Immature natural killer cell (primary cell): ENCODE measurements at regions not wholly inside any gene's neighbourhood (a gene's known extent, or its start where the extent isn't known, plus 50 kb on each side); places are given as distances from the start of the nearest gene placed in this dataset.
A peak's percentile ranks its signal among the peaks of the same experiment; 100 is the strongest.

Experiments
- DNase-seq, 3 donors: peaks; one replicate each; pipeline ENCODE4 v3.0.0; 2022; ENCODE audit warnings: mixed read lengths in 1 of 3
- H3K27ac Mint-ChIP-seq, 6 donors: one replicate each; pipeline ENCODE4 v1.8.0; 2020; ENCODE audit warnings: mixed read lengths in 6 of 6, mild to moderate bottlenecking in 5 of 6, inconsistent platforms in 4 of 6, moderate library complexity in 3 of 6
- H3K27me3 Mint-ChIP-seq, 3 donors: one replicate each; pipeline ENCODE4 v1.8.0; 2020 to 2021; ENCODE audit warnings: low read depth in 3 of 3, mild to moderate bottlenecking in 3 of 3, mixed read lengths in 3 of 3, moderate library complexity in 3 of 3, inconsistent platforms in 1 of 3
- H3K36me3 Mint-ChIP-seq, 3 donors: one replicate each; pipeline ENCODE4 v1.8.0; 2020; ENCODE audit warnings: mixed read lengths in 3 of 3, inconsistent platforms in 2 of 3, mild to moderate bottlenecking in 2 of 3
- H3K4me1 Mint-ChIP-seq, 2 donors: one replicate each; pipeline ENCODE4 v1.8.0; 2020; ENCODE audit warnings: inconsistent platforms in 2 of 2, mild to moderate bottlenecking in 2 of 2, mixed read lengths in 2 of 2, moderate library complexity in 1 of 2
- H3K4me3 Mint-ChIP-seq, 5 donors: one replicate each; pipeline ENCODE4 v1.8.0; 2020; ENCODE audit warnings: mild to moderate bottlenecking in 5 of 5, mixed read lengths in 5 of 5, inconsistent platforms in 3 of 5, moderate library complexity in 3 of 5
- H3K9me3 Mint-ChIP-seq, 6 donors: one replicate each; pipeline ENCODE4 v1.8.0; 2020; ENCODE audit warnings: mild to moderate bottlenecking in 6 of 6, mixed read lengths in 6 of 6, inconsistent platforms in 4 of 6, moderate library complexity in 3 of 6

- Mint-ChIP-seq H3K4me3 (no peak overlapping the region), H3K36me3 (no peaks in the 10 kb centered on the region), H3K9me3 (no peaks in the 10 kb centered on the region), H3K27me3 (peaks cover 2 to 25% (median 6%) of the 10 kb centered on the region in 3 donors), H3K27ac (no peak overlapping the region), H3K4me1 (no peaks in the 10 kb centered on the region)
- no peak for DNase-seq
These were observed 59.4 kb upstream of the CD83 start for GRCh38 chr6:14058029-14058695.

DNA sequence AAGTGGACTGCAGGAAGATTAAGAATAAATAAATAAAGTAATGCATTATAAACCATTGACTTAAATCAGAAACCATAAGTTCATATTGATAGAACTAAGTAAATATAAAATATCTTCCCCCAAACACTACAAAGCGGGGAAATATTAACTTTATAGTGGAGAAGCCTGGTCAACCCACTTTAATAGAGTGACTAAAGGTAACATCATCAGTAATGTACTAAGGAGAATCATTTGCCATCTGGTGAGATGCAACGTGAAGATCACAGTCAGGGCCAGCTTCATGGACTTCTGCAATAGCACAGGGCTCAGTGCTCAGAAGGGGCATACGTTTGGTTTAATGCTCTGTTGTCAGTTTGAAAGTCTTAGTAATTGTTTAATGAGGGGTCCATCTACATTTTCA, 58.8 kb upstream of the CD83 start:
- H3K27ac Mint-ChIP-seq, result no peak overlapping the region
- DNase-seq, result no peak
- no peaks in the 10 kb centered on the region for H3K36me3 Mint-ChIP-seq
- H3K27me3 Mint-ChIP-seq, result peaks cover 2 to 25% (median 6%) of the 10 kb centered on the region in 3 donors
- no peaks in the 10 kb centered on the region for H3K9me3 Mint-ChIP-seq
- H3K4me1 Mint-ChIP-seq, result no peaks in the 10 kb centered on the region
- no peak overlapping the region for H3K4me3 Mint-ChIP-seq

DNA sequence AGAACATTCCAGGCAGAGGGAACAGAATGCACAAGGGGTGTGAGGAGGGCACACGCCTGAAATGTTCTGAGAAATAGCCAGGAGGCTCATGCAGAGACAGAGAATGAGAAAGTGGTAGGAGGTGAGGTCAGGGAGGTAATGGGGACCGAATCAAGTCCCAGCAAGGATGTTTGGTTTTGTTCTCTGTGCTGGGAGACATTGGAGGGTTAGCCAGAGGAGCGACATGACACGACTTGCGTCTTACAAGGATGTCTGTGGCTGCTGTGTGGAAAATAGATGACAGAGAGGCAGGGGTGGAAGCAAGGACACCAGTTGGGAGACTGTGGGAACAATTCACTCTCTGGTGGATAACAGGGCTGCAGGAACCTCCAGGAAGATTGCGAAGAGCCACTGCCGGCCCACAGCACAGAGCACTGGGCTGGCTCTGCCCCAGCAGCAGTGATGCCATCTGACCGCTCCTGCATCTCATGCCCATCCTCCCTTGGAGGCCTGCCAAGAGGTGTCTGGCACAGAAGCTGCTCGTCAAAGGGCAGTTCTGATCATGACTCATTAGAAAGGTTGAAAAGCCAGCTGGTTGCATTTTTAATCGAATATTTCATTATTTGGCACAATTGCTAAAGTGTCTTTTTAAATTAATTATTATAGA, 57.7 kb upstream of the CD83 start:
- Mint-ChIP-seq H3K4me3 (no peak overlapping the region), H3K27me3 (peaks cover 2 to 22% (median 6%) of the 10 kb centered on the region in 3 donors), H3K27ac (no peak overlapping the region), H3K36me3 (no peaks in the 10 kb centered on the region), H3K9me3 (no peaks in the 10 kb centered on the region), H3K4me1 (no peaks in the 10 kb centered on the region)
- DNase-seq, result no peak

DNA sequence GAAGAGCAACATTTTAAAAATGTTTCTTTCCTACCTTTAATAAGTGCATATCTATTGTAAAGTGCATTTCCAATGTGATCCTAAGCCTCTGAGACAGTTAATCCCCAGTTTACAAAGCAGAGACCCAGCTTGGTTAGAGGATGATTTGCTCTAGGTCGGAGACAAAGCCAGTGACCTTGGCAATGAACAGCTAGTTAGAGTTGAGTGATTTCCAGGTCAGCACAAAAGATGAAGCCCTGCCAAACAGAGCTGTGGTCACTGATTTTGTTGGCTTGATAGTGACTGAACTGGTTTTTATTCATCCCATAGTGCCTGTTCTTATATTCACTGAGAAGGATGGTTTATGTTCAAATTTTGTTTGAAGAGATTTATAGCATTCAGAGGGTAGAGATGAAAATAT, 56.6 kb upstream of the CD83 start:
- Mint-ChIP-seq H3K4me1 (no peaks in the 10 kb centered on the region), H3K27me3 (peaks cover 2 to 21% (median 6%) of the 10 kb centered on the region in 3 donors)

GRCh38 chr6:14061643-14062042, 55.9 kb upstream of the CD83 start:
- Mint-ChIP-seq H3K27ac (no peak overlapping the region), H3K4me3 (no peak overlapping the region), H3K4me1 (no peaks in the 10 kb centered on the region), H3K27me3 (peaks cover 2 to 26% (median 6%) of the 10 kb centered on the region in 3 donors), H3K9me3 (no peaks in the 10 kb centered on the region), H3K36me3 (no peaks in the 10 kb centered on the region)
- DNase-seq, result no peak

More for the DNA sequence above, 56.6 kb upstream of the CD83 start:
- Mint-ChIP-seq H3K9me3 (no peaks in the 10 kb centered on the region), H3K27ac (no peak overlapping the region), H3K4me3 (no peak overlapping the region), H3K36me3 (no peaks in the 10 kb centered on the region)
- DNase-seq, result no peak

- H3K27me3 Mint-ChIP-seq, result peaks cover 0 to 30% (median 6%) of the 10 kb centered on the region in 3 donors
- no peak overlapping the region for H3K4me3 Mint-ChIP-seq
- no peaks in the 10 kb centered on the region for H3K9me3 Mint-ChIP-seq
- DNase-seq, result no peak
- peaks cover 0 to 4% of the 10 kb centered on the region in 2 donors for H3K4me1 Mint-ChIP-seq
- no peaks in the 10 kb centered on the region for H3K36me3 Mint-ChIP-seq
- H3K27ac Mint-ChIP-seq, result no peak overlapping the region
These were observed 55.1 kb upstream of the CD83 start for GRCh38 chr6:14062345-14063029.

DNA sequence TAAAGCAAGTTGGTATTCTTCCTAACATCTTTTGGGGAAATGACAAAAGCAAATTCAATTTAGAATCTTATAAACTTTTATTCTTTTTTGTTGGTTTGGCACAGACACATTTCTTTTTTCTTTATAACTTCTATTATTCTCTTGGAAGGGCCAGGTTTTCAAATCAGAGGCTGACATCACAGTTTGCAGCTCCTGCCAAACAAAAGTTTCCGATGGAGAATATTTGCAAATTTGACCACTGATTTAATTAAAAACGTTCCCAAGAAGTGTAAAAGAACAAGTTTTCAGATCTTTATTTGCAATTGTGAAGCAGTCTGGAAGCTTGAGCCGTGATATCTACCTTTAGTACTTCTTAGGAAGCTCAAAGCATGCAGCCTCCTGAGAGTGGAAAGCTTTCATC, 53.8 kb upstream of the CD83 start:
- Mint-ChIP-seq H3K27me3 (peaks cover 0 to 32% (median 4%) of the 10 kb centered on the region in 3 donors), H3K36me3 (no peaks in the 10 kb centered on the region), H3K9me3 (no peaks in the 10 kb centered on the region), H3K4me1 (peaks cover 0 to 12% of the 10 kb centered on the region in 2 donors), H3K27ac (no peak overlapping the region), H3K4me3 (no peak overlapping the region)
- no peak for DNase-seq

DNA sequence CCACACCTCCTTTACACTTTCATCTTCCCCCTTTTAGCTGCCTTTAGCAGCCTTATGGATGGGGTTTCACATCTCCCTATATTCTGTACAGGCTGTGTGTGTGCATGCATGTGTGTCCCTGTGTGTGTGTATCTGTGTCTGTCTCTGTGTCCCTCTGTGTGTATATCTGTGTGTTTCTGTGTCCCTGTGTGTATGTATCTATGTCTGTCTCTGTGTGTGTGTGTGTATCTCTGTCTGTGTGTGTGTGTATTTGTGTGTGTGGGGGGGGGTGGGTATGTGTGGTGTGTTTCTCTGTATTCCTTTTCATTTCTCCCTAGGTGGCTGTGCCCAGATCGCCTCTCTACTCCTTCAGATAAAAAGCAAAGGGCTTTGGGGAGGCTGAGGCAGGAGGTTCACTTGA, 52.2 kb upstream of the CD83 start:
- Mint-ChIP-seq H3K27ac (no peak overlapping the region), H3K9me3 (no peaks in the 10 kb centered on the region), H3K36me3 (no peaks in the 10 kb centered on the region), H3K4me1 (peaks cover 0 to 12% of the 10 kb centered on the region in 2 donors), H3K4me3 (no peak overlapping the region), H3K27me3 (peaks cover 0 to 25% (median 4%) of the 10 kb centered on the region in 3 donors)
- DNase-seq, result no peak

- H3K27me3 Mint-ChIP-seq, result peaks cover 0 to 24% (median 4%) of the 10 kb centered on the region in 3 donors
- peaks cover 0 to 12% of the 10 kb centered on the region in 2 donors for H3K4me1 Mint-ChIP-seq
- H3K4me3 Mint-ChIP-seq, result no peak overlapping the region
- H3K9me3 Mint-ChIP-seq, result no peaks in the 10 kb centered on the region
- H3K27ac Mint-ChIP-seq, result no peak overlapping the region
- no peaks in the 10 kb centered on the region for H3K36me3 Mint-ChIP-seq
- peak; percentile 29 to 45 (median 32) for DNase-seq
These were observed 50.7 kb upstream of the CD83 start for GRCh38 chr6:14066782-14067406.

GRCh38 chr6:14067656-14068055, 49.9 kb upstream of the CD83 start:
- no peak for DNase-seq
- H3K27me3 Mint-ChIP-seq, result peaks cover 0 to 16% (median 2%) of the 10 kb centered on the region in 3 donors
- no peaks in the 10 kb centered on the region for H3K36me3 Mint-ChIP-seq
- no peak overlapping the region for H3K4me3 Mint-ChIP-seq
- no peak overlapping the region for H3K27ac Mint-ChIP-seq
- no peaks in the 10 kb centered on the region for H3K9me3 Mint-ChIP-seq
- H3K4me1 Mint-ChIP-seq, result peaks cover 0 to 12% of the 10 kb centered on the region in 2 donors
